NCI-H1092 treated with DMSO at 0.1 percent for 48 hours (cell line): ENCODE measurements at regions not wholly inside any gene's neighbourhood (a gene's known extent, or its start where the extent isn't known, plus 50 kb on each side); places are given as distances from the start of the nearest gene placed in this dataset.

Experiments
- DNase-seq: peaks from one replicate; lab custom pipeline; 2025; lab: John Stamatoyannopoulos, UW

- no peak for DNase-seq
Observed at GRCh38 chr5:158301186-158301585, 442.2 kb upstream of the CLINT1 start.

- DNase-seq, result no peak
Observed at GRCh38 chr5:158300256-158300655, 441.3 kb upstream of the CLINT1 start.

GRCh38 chr5:158297002-158297527 is 438.1 kb upstream of the CLINT1 start:
- DNase-seq, result no peak

GRCh38 chr5:158294701-158295100 is 435.8 kb upstream of the CLINT1 start:
- DNase-seq, result no peak

GRCh38 chr5:158292981-158293380 is 434.0 kb upstream of the CLINT1 start:
- DNase-seq, result no peak

- DNase-seq, result no peak
Observed at GRCh38 chr5:158289967-158290366, 431.0 kb upstream of the CLINT1 start.

GRCh38 chr5:158288272-158288657 is 429.3 kb upstream of the CLINT1 start:
- DNase-seq, result no peak

GRCh38 chr5:158287643-158288271 is 428.8 kb upstream of the CLINT1 start:
- DNase-seq, result peak; percentile 50

GRCh38 chr5:158286827-158287226 is 427.9 kb upstream of the CLINT1 start:
- no peak for DNase-seq

- no peak for DNase-seq
Observed at GRCh38 chr5:158285698-158286097, 426.8 kb upstream of the CLINT1 start.

GRCh38 chr5:158284242-158284641 is 425.3 kb upstream of the CLINT1 start:
- DNase-seq, result no peak

GRCh38 chr5:158283397-158283796 is 424.5 kb upstream of the CLINT1 start:
- DNase-seq, result no peak

- DNase-seq, result no peak
Observed at GRCh38 chr5:158278216-158278925, 419.4 kb upstream of the CLINT1 start.

GRCh38 chr5:158277276-158277675 is 418.3 kb upstream of the CLINT1 start:
- no peak for DNase-seq

- DNase-seq, result no peak
Observed at GRCh38 chr5:158276692-158277091, 417.7 kb upstream of the CLINT1 start.

GRCh38 chr5:158275511-158275910 is 416.6 kb upstream of the CLINT1 start:
- DNase-seq, result no peak

GRCh38 chr5:158273035-158273434 is 414.1 kb upstream of the CLINT1 start:
- no peak for DNase-seq

GRCh38 chr5:158272409-158272808 is 413.5 kb upstream of the CLINT1 start:
- DNase-seq, result no peak

GRCh38 chr5:158270996-158271554 is 412.1 kb upstream of the CLINT1 start:
- DNase-seq, result no peak

- DNase-seq, result no peak
Observed at GRCh38 chr5:158268286-158268685, 409.3 kb upstream of the CLINT1 start.

GRCh38 chr5:158267228-158267627 is 408.3 kb upstream of the CLINT1 start:
- DNase-seq, result no peak

- DNase-seq, result no peak
Observed at GRCh38 chr5:158265931-158266700, 407.2 kb upstream of the CLINT1 start.

GRCh38 chr5:158265346-158265745 is 406.4 kb upstream of the CLINT1 start:
- DNase-seq, result no peak
